ENCODE measurements at regions not wholly inside any gene's neighbourhood (a gene's known extent, or its start where the extent isn't known, plus 50 kb on each side); places are given as distances from the start of the nearest gene placed in this dataset.

DNA sequence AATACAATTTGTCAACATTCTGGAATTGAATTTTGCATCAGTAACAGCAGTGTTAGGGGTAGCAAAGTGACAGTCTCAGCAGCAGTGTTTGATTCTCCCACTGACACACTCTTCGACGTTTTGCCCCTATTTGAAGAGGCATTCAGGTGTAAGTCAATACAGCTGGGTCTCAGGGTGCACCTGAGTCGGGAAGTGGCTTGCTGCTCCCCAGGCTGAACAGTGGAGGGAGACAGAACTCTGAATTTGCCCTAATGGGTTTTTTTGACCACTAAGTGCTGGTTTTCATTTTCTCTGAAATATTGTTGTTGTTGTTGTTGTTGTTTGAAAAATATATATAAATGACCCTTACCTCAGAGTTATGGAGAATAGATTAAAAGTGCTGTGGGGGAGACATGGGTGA lies 223.2 kb downstream of the TLR4 start:
- Histone ChIP-seq H3K36me3 (no peaks in the 10 kb centered on the region), H3K4me3 (no peak overlapping the region), H3K27me3 (no peaks in the 10 kb centered on the region), H3K4me1 (no peaks in the 10 kb centered on the region), H3K9me3 (no peaks in the 10 kb centered on the region), H3K27ac (no peak overlapping the region)
- intact Hi-C loops (cut with DNase I; ENCODE audit: low total_unique reads): no loop called here
- TF ChIP-seq, protein P1, sequence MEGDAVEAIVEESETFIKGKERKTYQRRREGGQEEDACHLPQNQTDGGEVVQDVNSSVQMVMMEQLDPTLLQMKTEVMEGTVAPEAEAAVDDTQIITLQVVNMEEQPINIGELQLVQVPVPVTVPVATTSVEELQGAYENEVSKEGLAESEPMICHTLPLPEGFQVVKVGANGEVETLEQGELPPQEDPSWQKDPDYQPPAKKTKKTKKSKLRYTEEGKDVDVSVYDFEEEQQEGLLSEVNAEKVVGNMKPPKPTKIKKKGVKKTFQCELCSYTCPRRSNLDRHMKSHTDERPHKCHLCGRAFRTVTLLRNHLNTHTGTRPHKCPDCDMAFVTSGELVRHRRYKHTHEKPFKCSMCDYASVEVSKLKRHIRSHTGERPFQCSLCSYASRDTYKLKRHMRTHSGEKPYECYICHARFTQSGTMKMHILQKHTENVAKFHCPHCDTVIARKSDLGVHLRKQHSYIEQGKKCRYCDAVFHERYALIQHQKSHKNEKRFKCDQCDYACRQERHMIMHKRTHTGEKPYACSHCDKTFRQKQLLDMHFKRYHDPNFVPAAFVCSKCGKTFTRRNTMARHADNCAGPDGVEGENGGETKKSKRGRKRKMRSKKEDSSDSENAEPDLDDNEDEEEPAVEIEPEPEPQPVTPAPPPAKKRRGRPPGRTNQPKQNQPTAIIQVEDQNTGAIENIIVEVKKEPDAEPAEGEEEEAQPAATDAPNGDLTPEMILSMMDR (IDR thresholded peaks at IDR 0.05): no peak
- no peak for TF ChIP-seq POLR2A (IDR thresholded peaks at IDR 0.05)
- DNase-seq: no peak

DNA sequence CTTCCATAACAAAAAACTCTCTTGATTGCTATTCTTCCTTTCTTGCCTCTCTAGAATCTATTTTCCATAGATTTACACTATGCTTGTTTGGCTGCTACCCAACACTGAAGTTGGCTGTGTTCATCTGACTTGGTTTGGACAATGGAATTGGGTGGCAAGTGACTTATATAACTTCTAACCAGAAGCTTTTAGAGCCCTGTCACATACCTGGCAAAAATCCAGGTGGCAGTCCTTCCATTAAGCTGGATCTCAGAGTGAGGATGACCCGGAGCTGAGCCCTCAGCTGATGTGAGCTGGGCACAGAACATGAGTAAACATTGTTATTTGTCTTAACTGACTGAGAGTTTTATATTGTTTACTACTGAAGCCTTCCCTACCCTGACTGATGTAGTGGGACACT lies 225.7 kb downstream of the TLR4 start:
- no peaks in the 10 kb centered on the region for H3K27me3 ChIP-seq
- no peak for DNase-seq
- TF ChIP-seq, protein P1 (IDR thresholded peaks at IDR 0.05): no peak
- no peaks in the 10 kb centered on the region for H3K36me3 ChIP-seq
- H3K27ac ChIP-seq: no peak overlapping the region
- intact Hi-C loops (cut with DNase I; ENCODE audit: low total_unique reads): no loop called here
- no peaks in the 10 kb centered on the region for H3K4me1 ChIP-seq
- H3K9me3 ChIP-seq: no peaks in the 10 kb centered on the region
- no peak overlapping the region for H3K4me3 ChIP-seq

DNA sequence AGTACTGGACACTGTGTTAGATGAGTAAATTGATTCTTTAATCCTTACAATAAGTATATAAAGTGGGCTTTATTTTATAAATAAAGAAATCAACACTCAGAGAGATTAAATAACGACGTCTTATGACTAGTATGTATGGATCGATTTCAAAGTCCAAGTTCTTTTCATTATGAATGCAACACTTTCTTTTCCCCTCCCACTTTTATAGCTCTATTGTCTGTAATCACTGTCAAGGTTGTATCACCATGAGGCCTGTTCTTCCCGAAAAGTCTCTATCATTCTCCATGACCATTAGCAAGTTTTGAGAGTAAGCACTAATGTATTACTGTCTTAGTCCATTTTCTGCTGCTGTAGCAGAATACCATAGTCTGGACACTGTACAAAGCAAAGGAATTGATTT lies 228.4 kb downstream of the TLR4 start:
- Histone ChIP-seq H3K9me3 (no peaks in the 10 kb centered on the region), H3K27ac (no peak overlapping the region), H3K4me1 (no peaks in the 10 kb centered on the region), H3K27me3 (no peaks in the 10 kb centered on the region), H3K4me3 (no peak overlapping the region), H3K36me3 (no peaks in the 10 kb centered on the region)
- TF ChIP-seq POLR2A (IDR thresholded peaks at IDR 0.05): no peak
- TF ChIP-seq, protein P1 (IDR thresholded peaks at IDR 0.05): no peak
- no peak for DNase-seq
- intact Hi-C loops (cut with DNase I; ENCODE audit: low total_unique reads): no loop called here

DNA sequence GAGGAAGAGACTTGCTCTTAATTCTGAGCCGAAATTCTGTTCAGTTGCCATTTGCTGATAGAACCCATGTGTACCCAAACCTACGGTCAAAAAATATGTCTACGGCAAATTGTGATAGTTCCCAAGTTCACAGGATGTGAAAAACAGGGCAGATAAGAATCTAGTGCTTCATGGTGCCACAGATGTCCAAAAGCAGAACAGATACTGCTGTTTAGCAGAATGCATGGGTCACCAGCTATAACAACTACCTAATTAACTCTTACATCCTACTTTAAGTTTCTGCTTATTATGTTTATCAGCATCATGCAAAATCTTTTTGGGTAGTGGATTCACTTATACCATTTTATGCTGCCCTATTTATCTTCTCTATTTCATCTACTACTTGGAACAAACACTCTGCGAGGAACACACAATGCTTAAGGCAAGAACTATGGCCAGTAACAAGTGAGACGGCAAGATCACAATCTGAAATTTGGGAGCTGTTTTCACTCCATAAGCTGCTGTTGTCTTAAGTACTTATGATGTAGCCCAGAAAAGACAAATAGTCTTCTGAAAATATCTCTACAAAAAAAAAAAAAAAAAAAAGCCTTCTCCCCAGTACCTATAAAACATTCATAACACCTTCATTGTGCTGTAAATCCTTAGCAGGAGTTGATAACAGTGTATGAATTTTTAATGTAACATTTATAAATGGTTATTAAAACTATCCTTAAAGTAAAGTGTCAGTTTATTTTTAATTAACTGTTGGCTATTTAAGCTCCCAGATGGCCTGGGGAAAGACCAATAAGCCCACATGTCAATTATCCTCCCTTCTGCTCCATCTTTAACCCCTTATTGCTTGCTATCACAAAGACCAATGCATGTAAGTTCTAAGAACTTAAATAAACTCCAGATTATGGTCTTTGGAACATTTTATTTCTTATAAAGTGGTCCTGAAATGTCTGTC lies 232.3 kb downstream of the TLR4 start:
- TF ChIP-seq POLR2A (IDR thresholded peaks at IDR 0.05): no peak
- TF ChIP-seq, protein P1 (IDR thresholded peaks at IDR 0.05): no peak
- H3K36me3 ChIP-seq: no peaks in the 10 kb centered on the region
- H3K27me3 ChIP-seq: no peaks in the 10 kb centered on the region
- intact Hi-C loops (cut with DNase I; ENCODE audit: low total_unique reads): no loop called here
- H3K4me1 ChIP-seq: no peaks in the 10 kb centered on the region
- no peaks in the 10 kb centered on the region for H3K9me3 ChIP-seq
- H3K27ac ChIP-seq: no peak overlapping the region
- DNase-seq: no peak
- no peak overlapping the region for H3K4me3 ChIP-seq

DNA sequence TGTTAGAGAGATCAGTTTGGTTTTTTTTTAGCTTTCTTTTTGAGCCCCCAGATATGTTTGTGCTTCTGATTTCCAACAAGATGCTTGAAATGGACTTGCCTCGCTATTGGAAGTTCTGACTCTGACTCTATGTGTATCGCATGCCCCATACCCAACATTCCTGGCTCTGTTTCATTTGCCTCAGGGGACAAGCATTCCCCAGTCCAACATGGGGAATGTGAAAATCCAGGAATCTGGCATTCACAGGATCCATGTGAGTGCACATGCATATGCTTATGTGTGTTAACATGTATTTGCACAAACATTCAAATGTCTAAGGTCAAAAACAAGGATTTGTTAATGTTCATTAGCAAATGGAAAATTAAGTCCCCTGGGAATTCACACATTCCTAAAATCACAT lies 233.9 kb downstream of the TLR4 start:
- TF ChIP-seq, protein P1 (IDR thresholded peaks at IDR 0.05): no peak
- TF ChIP-seq POLR2A (IDR thresholded peaks at IDR 0.05): no peak
- Histone ChIP-seq H3K27ac (no peak overlapping the region), H3K4me1 (no peaks in the 10 kb centered on the region), H3K36me3 (no peaks in the 10 kb centered on the region), H3K4me3 (no peak overlapping the region), H3K27me3 (no peaks in the 10 kb centered on the region), H3K9me3 (no peaks in the 10 kb centered on the region)
- DNase-seq: no peak
- intact Hi-C loops (cut with DNase I; ENCODE audit: low total_unique reads): no loop called here
